OCI-M1 (cell line): ENCODE measurements at regions not wholly inside any gene's neighbourhood (a gene's known extent, or its start where the extent isn't known, plus 50 kb on each side); places are given as distances from the start of the nearest gene placed in this dataset.
A peak's percentile ranks its signal among the peaks of the same experiment; 100 is the strongest.
"Not testable (repeated sequence)": the region's sequence is repeated elsewhere in the genome, so short reads cannot be mapped to it uniquely, and the experiment has no call there.

ENCODE experiments used
- DNase-seq: peaks from one replicate; lab custom pipeline; 2025; lab: John Stamatoyannopoulos, UW

- DNase-seq, result no peak
Measured at GRCh38 chr10:23955456-23956225, 253.3 kb upstream of the KIAA1217 start.

GRCh38 chr10:23965123-23965522, 243.8 kb upstream of the KIAA1217 start:
- DNase-seq, result no peak

GRCh38 chr10:23965880-23966279, 243.1 kb upstream of the KIAA1217 start:
- DNase-seq, result no peak

GRCh38 chr10:23966504-23967051, 242.4 kb upstream of the KIAA1217 start:
- no peak for DNase-seq

- DNase-seq, result no peak
Measured at GRCh38 chr10:23968301-23968700, 240.6 kb upstream of the KIAA1217 start.

GRCh38 chr10:23974746-23975272, 234.1 kb upstream of the KIAA1217 start:
- DNase-seq, result no peak

GRCh38 chr10:23975431-23975830, 233.5 kb upstream of the KIAA1217 start:
- DNase-seq, result no peak

GRCh38 chr10:23976275-23976674, 232.7 kb upstream of the KIAA1217 start:
- DNase-seq, result no peak

- no peak for DNase-seq
Measured at GRCh38 chr10:23978317-23978716, 230.6 kb upstream of the KIAA1217 start.

GRCh38 chr10:23980094-23980493, 228.8 kb upstream of the KIAA1217 start:
- DNase-seq, result no peak

- DNase-seq, result no peak
Measured at GRCh38 chr10:23981520-23982309, 227.2 kb upstream of the KIAA1217 start.

GRCh38 chr10:23984405-23984804, 224.5 kb upstream of the KIAA1217 start:
- not testable (repeated sequence) for DNase-seq

GRCh38 chr10:23988006-23988405, 220.9 kb upstream of the KIAA1217 start:
- DNase-seq, result no peak

- DNase-seq, result peak; percentile 59
Measured at GRCh38 chr10:23994459-23995046, 214.4 kb upstream of the KIAA1217 start.

- no peak for DNase-seq
Measured at GRCh38 chr10:23999445-23999844, 209.5 kb upstream of the KIAA1217 start.

- no peak for DNase-seq
Measured at GRCh38 chr10:24000271-24000813, 208.6 kb upstream of the KIAA1217 start.

GRCh38 chr10:24006741-24007140, 202.2 kb upstream of the KIAA1217 start:
- DNase-seq, result no peak

- no peak for DNase-seq
Measured at GRCh38 chr10:24007359-24007758, 201.6 kb upstream of the KIAA1217 start.

- DNase-seq, result no peak
Measured at GRCh38 chr10:24008164-24009091, 200.5 kb upstream of the KIAA1217 start.

- no peak for DNase-seq
Measured at GRCh38 chr10:24009115-24009514, 199.8 kb upstream of the KIAA1217 start.

GRCh38 chr10:24009736-24010135, 199.2 kb upstream of the KIAA1217 start:
- no peak for DNase-seq
